Stomach (tissue), 8 donors: ENCODE measurements at regions not wholly inside any gene's neighbourhood (a gene's known extent, or its start where the extent isn't known, plus 50 kb on each side); places are given as distances from the start of the nearest gene placed in this dataset.

Source experiments
- DNase-seq, 2 donors: peaks; one replicate each; pipeline versions ENCODE4 v3.0.0 to v3.0.0-alpha.2; 2013 to 2019
- H3K27ac ChIP-seq, 5 donors: fragments of 200-600 bp in 4 of 5; sonication (generic) in 4 of 5; one replicate each; pipeline ENCODE4 v1.5.1; 2013 to 2019; ENCODE audit warnings: mild to moderate bottlenecking in 1 of 5, moderate library complexity in 1 of 5
- H3K27me3 ChIP-seq, 3 donors: fragments of 200-600 bp; sonication (generic); one replicate each; pipeline ENCODE4 v1.5.1; 2017 to 2019; ENCODE audit warnings: mixed run types in 1 of 3
- H3K36me3 ChIP-seq, 4 donors: fragments of 200-600 bp; sonication (generic); 1 replicate in 3 of 4; 2 replicates in 1 of 4; pipeline ENCODE4 v1.5.1; 2016 to 2019
- H3K4me1 ChIP-seq, 4 donors: fragments of 200-600 bp; sonication (generic); one replicate each; pipeline ENCODE4 v1.5.1; 2016 to 2019
- H3K4me3 ChIP-seq, 4 donors: fragments of 200-600 bp; sonication (generic) in 3 of 4; one replicate each; pipeline ENCODE4 v1.5.1; 2016 to 2019; ENCODE audit warnings: mild to moderate bottlenecking in 1 of 4
- H3K9me3 ChIP-seq, 4 donors: fragments of 200-600 bp; sonication (generic); one replicate each; pipeline ENCODE4 v1.5.1; 2016 to 2019
- EP300 ChIP-seq: sonication (generic); formaldehyde crosslinking; IDR thresholded peaks from one replicate; pipeline ENCODE4 v1.6.1; 2017; ENCODE audit warnings: antibody characterized with exemption
- POLR2A ChIP-seq, 4 donors: fragments of 450-650 bp; IDR thresholded peaks; one replicate each; pipeline ENCODE4 v1.6.1; 2016; ENCODE audit warnings: antibody characterized with exemption in 4 of 4, control low read depth in 2 of 4, mild to moderate bottlenecking in 1 of 4, moderate library complexity in 1 of 4
- POLR2AphosphoS5 ChIP-seq, 3 donors: sonication (generic); formaldehyde crosslinking; IDR thresholded peaks; one replicate each; pipeline ENCODE4 v1.6.1; 2016; ENCODE audit warnings: antibody characterized with exemption in 3 of 3
- WGBS, 5 donors: extraction: QIAGEN DNeasy Blood & Tissue Kit in 3 of 5; methylation state at CpG; one replicate each; pipeline versions ENCODE4 v1.1.5 to v1.1.7; 2013 to 2018; 5-methylcytosine and 5-hydroxymethylcytosine counted together
- intact Hi-C: fragments of 100-400 bp; cut with DNase I; formaldehyde crosslinking; loops from one replicate; pipeline ENCODE4 v1.15.1; 2023; ENCODE audit warnings: low total_unique reads
- TF ChIP-seq, protein P1 (sequence below), 7 experiments: fragments of 450-650 bp in 4 of 7; fragments of 200-600 bp in 3 of 7; sonication (generic) in 3 of 7; IDR thresholded peaks; one replicate each; pipeline ENCODE4 v1.5.1; 2016 to 2019; ENCODE audit warnings: antibody characterized with exemption in 7 of 7, control low read depth in 2 of 7, mild to moderate bottlenecking in 1 of 7
- donor health status: healthy with polysubstance abuse.
- donor health status: Bipolar disorder and iron deficiency.
- donor health status: healthy.

DNA sequence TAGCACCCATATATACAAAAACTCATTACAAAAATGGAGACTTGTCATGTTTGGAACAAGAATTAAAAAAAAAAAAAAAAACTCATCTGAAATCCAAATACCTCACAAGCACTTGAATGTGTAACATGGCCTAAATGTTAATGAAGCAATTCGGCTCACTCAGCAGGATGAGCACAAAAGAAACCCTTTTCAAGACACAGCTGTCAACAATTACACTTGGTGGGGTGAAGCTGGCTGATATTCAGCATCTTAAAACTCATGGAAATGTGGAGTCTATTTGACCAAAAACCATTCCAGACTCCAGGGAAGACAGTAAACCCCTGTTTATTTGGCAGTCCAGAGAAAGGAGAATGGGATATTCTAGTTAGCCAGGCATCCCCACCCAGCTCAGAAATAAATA lies 205.4 kb upstream of the TSC22D2 start:
- no peak for TF ChIP-seq EP300
- no peak for TF ChIP-seq POLR2AphosphoS5 (IDR thresholded peaks at IDR 0.05)
- TF ChIP-seq POLR2A (IDR thresholded peaks at IDR 0.05): no peak
- TF ChIP-seq, protein P1, sequence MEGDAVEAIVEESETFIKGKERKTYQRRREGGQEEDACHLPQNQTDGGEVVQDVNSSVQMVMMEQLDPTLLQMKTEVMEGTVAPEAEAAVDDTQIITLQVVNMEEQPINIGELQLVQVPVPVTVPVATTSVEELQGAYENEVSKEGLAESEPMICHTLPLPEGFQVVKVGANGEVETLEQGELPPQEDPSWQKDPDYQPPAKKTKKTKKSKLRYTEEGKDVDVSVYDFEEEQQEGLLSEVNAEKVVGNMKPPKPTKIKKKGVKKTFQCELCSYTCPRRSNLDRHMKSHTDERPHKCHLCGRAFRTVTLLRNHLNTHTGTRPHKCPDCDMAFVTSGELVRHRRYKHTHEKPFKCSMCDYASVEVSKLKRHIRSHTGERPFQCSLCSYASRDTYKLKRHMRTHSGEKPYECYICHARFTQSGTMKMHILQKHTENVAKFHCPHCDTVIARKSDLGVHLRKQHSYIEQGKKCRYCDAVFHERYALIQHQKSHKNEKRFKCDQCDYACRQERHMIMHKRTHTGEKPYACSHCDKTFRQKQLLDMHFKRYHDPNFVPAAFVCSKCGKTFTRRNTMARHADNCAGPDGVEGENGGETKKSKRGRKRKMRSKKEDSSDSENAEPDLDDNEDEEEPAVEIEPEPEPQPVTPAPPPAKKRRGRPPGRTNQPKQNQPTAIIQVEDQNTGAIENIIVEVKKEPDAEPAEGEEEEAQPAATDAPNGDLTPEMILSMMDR (IDR thresholded peaks at IDR 0.05): no peak
- WGBS, 5 donors: 65 to 96% (median 82%) methylated on average over 1 of the region's 1 CpG
- Histone ChIP-seq H3K36me3 (no peaks in the 10 kb centered on the region), H3K4me3 (no peak overlapping the region), H3K27me3 (peaks cover 0 to 9% (median 0%) of the 10 kb centered on the region in 3 donors), H3K9me3 (peaks cover 0 to 6% (median 0%) of the 10 kb centered on the region in 4 donors), H3K27ac (no peak overlapping the region), H3K4me1 (no peaks in the 10 kb centered on the region)
- intact Hi-C loops: no loop called here
- no peak for DNase-seq

DNA sequence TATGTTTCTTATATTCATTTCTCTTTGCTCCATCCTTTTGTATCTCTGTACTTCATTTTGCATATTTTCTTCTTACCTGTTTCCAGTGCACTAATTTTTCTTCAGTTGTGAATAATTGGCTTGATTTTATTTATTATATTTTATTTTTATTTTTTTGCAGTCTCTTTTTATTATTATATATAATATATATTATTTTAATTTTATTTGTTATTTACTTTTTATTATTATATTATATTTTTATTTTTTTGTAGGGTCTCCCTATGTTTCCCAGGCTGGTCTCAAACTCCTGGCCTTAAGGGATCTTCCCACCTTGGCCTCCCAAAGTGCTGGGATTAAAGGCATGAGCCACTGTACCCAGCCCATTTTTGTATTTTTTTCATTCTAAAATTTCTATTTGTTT lies 213.1 kb upstream of the TSC22D2 start:
- Histone ChIP-seq H3K36me3 (no peaks in the 10 kb centered on the region), H3K9me3 (peaks cover 0 to 8% (median 0%) of the 10 kb centered on the region in 4 donors), H3K4me1 (no peaks in the 10 kb centered on the region), H3K27ac (no peak overlapping the region), H3K27me3 (peaks cover 0 to 6% (median 0%) of the 10 kb centered on the region in 3 donors), H3K4me3 (no peak overlapping the region)
- no peak for DNase-seq
- TF ChIP-seq POLR2AphosphoS5 (IDR thresholded peaks at IDR 0.05) (no peak), EP300 (no peak), POLR2A (IDR thresholded peaks at IDR 0.05) (no peak)
- TF ChIP-seq, protein P1 (IDR thresholded peaks at IDR 0.05): no peak
- intact Hi-C loops: no loop called here

DNA sequence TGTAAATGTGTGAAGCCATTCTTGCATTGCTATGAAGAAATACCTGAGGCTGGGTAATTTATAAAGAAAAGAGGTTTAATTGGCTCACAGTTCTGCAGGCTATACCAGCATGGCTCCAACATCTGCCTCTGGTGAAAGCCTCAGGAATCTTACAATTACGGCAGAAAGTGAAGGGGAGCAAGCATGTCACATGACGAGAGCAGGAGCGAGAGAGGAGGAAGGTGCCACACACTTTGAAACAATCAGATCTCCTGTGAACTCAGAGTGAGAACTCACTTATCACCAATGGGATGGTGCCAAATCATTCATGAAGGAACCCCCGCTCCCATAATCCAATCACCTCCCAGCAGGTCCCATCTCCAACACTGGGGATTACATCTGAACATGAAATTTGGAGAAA lies 213.6 kb upstream of the TSC22D2 start:
- Histone ChIP-seq H3K27me3 (peaks cover 0 to 6% (median 0%) of the 10 kb centered on the region in 3 donors), H3K36me3 (no peaks in the 10 kb centered on the region), H3K4me1 (no peaks in the 10 kb centered on the region), H3K27ac (no peak overlapping the region), H3K4me3 (no peak overlapping the region), H3K9me3 (peaks cover 0 to 12% (median 3%) of the 10 kb centered on the region in 4 donors)
- intact Hi-C loops: no loop called here
- TF ChIP-seq EP300 (no peak), POLR2A (IDR thresholded peaks at IDR 0.05) (no peak), POLR2AphosphoS5 (IDR thresholded peaks at IDR 0.05) (no peak)
- TF ChIP-seq, protein P1 (IDR thresholded peaks at IDR 0.05): no peak
- 74 to 82% (median 79%) methylated on average over 4 of the region's 4 CpGs for WGBS, 5 donors
- DNase-seq: no peak

DNA sequence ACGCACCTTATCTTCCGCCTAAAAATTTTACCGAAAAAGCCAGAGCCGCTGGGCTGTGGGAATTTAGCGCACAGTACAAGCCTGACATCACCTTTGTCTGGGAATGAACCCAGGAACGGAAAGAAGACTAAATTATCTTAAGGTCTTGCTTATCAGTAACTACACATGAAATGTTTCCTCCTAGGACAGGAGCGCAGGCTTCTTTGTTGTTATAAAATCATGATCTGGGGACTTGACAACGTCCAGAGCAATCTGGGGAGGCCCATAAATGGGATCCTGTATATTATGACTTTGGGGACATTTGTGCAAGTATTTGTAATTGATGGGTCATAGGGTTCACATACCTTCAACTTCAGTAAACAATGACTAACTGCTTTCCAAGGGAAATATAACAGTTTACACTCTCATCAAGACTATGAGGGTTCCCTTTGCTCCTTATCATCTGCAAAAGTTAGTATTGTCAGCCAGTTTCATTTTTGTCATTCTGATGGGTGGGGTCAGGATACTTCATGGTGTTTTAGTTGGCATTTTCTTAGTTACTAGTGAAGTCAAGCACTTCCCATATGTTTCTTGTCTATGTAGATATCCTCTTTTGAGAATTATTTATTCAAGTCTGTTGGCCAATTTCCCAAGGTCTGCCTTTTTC lies 213.9 kb upstream of the PFN2 start:
- peaks cover 0 to 3% (median 0%) of the 10 kb centered on the region in 3 donors for H3K27me3 ChIP-seq
- peak overlapping the region in 1 of 5 donors; percentile 5 for H3K27ac ChIP-seq
- H3K9me3 ChIP-seq: peaks cover 0 to 14% (median 4%) of the 10 kb centered on the region in 4 donors
- no peaks in the 10 kb centered on the region for H3K36me3 ChIP-seq
- no peak for DNase-seq
- H3K4me1 ChIP-seq: peaks cover 6 to 27% (median 13%) of the 10 kb centered on the region in 4 donors
- intact Hi-C loops: loop anchor here (10.0 kb wide), 1 partner anchor 220 kb away; no protein-coding TSS in a partner anchor
- WGBS, 5 donors: 3 to 9% (median 5%) methylated on average over 8 of the region's 8 CpGs
- TF ChIP-seq EP300 (no peak), POLR2AphosphoS5 (IDR thresholded peaks at IDR 0.05) (no peak), POLR2A (IDR thresholded peaks at IDR 0.05) (no peak)
- TF ChIP-seq, protein P1 (IDR thresholded peaks at IDR 0.05): peak in 1 of 7 experiments; percentile 10
- peak overlapping the region in 3 of 4 donors; percentile 34 to 42 (median 37) for H3K4me3 ChIP-seq
